GM12892 (cell line): ENCODE measurements at regions not wholly inside any gene's neighbourhood (a gene's known extent, or its start where the extent isn't known, plus 50 kb on each side); places are given as distances from the start of the nearest gene placed in this dataset.

Experiments used
- POLR2A ChIP-seq: IDR thresholded peaks from 2 replicates; pipeline ENCODE4 v1.6.1; 2011; ENCODE audit warnings: low read depth, low read length, control low read depth
- TAF1 ChIP-seq: IDR thresholded peaks from 2 replicates; pipeline ENCODE4 v1.6.1; 2011; ENCODE audit warnings: low read depth, mild to moderate bottlenecking, control low read depth, low read length, borderline replicate concordance

DNA sequence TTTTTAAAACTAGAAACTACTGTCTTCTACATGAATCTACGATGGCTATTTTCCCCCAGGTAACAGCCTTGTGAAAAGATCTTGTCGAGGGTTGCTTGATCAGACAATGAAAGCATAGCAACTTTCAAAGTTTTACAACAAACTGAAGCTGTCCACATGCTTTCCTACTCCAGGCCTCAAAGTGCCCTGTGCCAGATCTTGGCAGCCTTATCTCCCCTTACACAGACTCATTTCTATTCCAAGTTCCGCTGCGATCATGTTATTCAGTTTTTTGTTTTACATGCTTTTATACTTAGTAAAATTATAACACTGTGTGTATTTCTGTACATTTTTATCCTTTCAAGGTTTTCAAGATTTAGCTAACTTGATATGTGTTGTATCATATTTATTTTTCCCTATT lies 661.7 kb upstream of the SORCS1 start:
- TF ChIP-seq POLR2A: no peak
- TF ChIP-seq TAF1: no peak
